DMS 273 (cell line): ENCODE measurements at regions not wholly inside any gene's neighbourhood (a gene's known extent, or its start where the extent isn't known, plus 50 kb on each side); places are given as distances from the start of the nearest gene placed in this dataset.

Experiments
- DNase-seq: peaks from one replicate; lab custom pipeline; 2025; ENCODE audit not compliant: unreplicated experiment; lab: John Stamatoyannopoulos, UW

DNA sequence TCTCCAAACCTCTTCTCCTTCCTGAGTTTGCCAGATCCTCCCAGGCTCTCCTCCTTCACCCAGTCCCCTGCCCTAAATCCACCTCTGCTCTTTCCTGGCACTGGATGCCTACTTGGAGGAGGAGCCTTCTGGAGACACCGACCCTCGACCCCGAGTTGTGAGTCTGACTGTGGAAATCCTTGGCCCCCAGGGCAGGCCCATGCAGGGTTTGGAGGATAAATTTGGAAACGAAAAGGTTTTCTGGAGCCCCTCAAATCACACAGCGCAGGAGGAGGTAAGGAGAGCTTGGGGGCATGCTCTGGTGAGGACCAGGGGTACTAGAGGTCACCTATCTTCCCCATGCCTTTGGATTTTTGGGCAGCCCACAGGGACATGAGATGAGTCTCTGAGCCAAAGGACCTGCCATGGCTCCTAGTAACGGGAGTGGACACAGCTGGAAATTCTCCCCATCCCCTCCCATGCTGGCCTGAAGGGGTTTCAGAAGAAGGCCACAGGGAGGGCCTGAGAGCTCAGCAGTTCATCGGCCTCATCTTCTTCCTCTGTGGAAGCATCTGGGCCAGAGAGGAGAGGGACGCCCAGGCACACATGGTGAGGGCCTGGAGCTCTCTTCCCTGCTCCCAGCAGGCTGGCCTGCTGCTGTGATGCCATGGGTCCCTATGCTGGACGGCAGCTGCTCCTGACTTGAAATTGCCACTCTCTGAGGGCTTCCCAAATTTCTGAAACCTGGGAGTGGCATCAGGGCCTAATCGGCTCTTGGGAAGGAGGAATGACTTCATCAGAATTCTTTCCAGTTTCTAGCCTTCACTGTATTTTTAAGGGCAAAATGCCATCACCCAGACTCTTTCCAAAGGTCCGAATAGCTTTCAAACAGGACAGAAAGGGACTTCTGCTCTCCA lies 68.6 kb upstream of the ITGA11 start:
- no peak for DNase-seq

DNA sequence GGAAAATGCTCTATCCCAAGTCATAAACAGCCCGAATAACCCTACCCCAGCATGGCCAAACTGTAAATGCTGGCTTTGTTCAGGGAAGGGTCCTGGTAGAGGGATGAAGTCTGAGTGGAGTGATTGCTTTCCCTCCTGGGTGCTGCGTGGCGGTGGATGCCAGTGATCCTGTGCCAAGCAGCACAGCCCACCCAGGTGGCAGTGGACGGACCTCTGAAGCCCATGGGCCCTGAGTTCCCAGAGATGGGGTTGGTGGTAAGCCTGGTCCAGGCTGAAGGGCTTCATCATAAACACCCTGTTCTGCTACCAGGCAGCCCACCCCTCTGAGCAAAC lies 69.3 kb upstream of the ITGA11 start:
- DNase-seq: no peak

DNA sequence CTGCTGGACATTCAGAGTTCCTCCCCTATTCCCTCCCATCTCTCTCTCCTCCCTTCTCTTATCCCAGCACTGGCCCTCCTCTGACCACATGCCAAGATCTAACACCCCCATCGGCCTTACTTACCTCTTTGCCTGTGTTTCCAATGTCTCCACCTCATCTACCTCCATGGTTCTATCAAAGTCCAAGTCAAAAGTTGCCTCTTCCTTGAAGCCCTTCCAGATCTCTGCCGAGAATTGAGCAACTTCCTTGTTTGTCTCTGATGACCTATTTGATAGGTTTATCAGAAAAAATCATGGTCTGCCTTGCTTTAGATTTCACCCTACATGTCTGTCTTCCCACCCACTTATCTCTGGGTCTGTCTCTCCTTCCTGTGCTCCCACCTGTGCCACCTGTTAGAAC lies 69.7 kb upstream of the ITGA11 start:
- DNase-seq: no peak

DNA sequence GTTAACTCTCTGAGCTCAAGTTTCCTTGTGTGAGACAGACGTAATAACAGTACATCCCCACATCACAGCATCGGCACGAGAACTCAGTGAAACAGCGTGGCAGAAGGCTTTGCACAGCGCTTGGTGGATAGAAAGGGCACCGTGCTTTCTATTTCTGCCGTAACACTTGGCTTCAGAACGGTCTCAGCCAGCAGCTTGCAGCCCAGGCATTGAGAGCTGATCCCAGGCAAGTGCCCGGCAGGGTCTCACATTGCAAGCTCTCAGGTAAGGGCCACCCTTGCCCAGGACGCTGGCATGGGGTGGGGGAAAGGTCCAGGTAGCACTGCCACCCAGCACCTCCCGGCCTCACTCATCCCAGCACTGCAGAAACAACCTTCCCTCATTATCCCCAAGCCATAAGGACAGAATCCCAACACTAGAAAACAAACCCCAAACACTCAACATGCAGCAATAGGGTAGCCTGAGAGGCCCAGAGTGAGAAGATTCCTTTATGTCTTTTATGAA lies 70.5 kb upstream of the ITGA11 start:
- no peak for DNase-seq

DNA sequence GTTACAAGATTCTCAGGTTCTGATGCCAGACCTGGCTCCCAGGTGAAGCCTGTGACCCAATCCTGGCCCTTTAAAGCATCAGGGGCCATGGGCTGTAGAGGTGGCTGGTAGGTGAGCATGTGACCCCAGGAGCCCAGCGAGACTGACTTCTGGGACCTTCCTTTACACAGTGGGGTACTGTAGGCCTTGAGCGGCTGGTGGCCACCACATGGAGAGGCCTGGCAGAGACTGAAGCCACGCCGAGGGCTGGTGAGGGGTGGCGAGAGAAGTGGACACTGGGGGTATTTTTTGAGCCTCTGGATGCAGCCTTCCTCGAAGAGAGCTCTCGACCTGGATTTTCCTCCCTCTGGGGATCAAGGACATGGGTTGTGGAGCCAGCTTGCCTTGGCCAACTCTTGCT lies 71.2 kb upstream of the ITGA11 start:
- no peak for DNase-seq

DNA sequence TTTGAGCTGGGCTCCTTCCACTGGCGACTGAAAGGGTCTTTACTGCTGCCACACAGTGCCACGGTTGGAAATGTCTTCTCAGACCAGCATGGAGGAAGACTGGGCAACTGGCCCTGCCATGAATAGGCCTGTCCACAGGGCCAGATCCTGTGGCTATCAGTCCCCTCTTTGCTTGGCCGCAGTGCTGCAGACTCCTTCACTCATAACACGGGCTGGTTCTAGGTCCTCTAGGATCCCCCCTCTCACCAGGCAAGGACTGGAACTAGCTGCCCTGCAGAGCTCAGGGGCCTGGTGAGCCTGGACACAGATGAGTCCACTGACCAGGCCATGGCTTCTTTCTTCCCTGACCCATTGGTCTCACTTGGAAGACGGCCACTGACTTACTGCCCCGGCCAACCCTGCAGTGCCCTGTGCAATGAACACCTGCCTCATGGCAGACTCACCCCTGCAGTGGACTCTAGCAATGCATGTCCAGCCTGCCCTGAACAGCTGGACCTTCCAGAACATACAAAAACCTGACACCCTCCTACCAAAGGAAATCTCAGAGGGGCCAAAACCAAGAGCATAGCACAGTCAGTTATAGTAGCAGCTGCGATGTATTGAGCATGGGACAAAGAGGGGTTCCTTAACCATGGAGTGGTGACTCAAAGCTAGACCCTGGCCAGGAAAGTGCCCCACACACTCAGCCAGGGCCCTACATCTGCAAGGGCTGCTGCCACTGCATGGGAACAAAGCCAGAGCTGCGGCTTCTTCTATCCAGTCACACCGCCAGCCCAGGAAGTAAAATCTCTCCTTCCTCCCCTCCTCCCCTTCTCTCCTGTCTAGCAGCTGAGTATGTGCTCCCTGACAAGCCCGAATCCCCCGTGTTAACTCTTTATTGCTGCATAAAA lies 72.1 kb upstream of the ITGA11 start:
- DNase-seq: no peak

DNA sequence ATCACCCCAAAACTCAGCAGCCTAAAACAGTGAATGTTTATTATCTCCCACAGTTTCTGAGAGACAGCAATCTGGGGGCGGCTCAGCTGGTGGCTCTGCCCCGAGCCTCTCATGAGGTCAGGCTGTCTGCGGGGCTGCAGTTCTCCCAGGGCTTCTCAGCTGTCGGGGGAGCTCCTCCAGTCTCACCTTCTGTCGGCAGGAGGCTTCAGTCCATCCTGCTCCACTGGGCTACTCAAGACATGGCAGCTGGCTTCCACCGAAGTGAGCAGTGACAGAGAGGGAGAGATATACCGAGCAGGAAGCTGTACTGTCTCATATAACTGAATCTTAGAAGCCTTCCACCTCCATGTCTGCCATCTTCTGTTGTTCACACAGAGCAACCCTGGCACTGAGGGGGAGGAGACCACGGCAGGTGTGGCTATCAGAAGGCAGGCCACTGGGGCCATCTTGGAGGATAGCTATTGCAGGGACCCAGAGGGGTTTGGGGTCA lies 72.8 kb upstream of the ITGA11 start:
- DNase-seq: peak; percentile 13

DNA sequence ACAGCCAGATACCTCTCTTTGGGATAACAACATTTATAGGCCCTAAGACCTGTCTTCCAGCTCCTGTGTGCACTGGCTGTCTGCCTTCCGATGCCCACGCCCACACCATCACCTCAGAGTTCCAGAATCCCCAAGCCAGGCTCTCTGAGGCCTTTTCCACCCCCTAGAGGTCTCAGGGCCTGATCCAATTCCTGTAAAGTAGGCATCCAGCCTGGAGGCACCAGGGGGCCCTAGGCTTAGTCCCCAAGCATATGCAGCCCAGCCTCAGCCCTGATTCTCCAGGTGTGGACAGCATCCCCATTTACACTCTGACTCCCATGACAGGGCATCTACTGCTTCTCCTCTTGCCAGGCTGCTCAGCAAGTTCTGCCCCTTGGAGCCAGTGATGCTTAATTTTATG lies 72.7 kb upstream of the CORO2B start:
- DNase-seq: no peak

DNA sequence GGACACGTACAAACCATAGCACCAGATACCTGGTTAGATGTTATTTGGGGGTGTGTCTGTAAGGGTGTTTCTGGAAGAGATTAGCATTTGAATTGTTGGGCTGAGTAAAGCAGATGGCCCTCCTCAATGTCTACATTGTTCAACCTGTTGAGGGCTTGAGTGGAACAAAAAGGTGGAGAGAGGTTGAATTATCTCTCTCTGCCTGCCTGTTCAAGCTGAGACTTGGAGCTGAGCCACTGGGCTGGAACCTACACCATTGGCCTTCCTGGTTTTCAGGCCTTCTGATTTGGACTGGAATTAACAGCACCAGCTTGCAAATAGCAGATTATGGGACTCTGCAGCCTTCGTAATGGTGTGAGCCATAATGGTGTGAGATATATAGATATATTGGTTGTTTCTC lies 71.3 kb upstream of the CORO2B start:
- no peak for DNase-seq

DNA sequence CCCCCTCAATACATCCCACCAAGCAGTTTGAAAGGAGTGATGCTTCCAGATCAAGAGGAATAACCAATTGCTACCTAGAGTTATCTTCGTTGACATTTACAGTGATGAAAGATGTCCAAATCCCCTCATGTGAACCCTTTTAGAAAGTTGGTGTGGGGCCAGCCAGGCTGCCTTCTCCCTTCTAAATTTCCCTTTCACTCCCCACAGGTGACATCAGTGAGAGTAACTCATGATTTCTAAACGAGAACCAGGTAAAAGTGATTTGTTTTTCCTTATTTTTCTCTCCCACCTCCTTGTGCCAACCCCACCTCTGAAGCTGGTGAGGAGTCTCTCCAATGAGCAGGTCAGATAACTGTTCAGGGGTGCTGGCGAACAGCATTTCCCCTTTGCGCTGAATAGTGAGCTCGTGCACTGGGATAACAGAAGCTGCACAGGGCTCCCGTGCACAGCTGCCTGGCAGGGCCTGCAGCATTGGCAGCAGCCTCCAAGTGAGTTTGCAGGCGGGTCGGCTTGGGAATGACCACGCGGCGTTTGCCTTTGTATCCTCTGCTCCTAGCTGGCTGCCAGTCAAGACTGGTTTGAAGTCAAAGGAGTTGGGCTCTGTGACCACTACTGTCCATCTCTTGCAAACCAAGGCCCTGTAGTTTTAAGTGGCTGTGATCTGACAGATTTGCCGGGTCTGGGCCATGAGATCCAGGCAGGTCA lies 70.2 kb upstream of the CORO2B start:
- no peak for DNase-seq

DNA sequence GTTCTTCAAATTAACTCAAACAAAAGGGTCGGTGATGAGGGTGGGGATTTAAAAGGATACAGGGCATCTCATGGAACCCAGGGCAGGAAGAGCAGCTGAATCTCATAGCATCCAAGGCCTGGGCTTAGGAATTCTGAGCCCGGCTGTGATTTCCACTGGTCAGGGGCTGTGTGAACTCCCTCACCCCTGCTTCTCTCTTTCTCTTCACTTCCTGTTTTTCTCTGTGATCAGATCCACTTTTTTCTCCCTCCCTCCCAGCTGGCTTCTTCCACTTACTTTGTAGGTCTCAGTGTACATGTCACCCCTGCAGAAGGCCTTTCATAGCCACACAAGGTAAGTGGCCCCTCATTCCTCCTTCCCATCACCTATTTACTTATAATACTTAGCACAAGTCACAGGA lies 68.2 kb upstream of the CORO2B start:
- no peak for DNase-seq

DNA sequence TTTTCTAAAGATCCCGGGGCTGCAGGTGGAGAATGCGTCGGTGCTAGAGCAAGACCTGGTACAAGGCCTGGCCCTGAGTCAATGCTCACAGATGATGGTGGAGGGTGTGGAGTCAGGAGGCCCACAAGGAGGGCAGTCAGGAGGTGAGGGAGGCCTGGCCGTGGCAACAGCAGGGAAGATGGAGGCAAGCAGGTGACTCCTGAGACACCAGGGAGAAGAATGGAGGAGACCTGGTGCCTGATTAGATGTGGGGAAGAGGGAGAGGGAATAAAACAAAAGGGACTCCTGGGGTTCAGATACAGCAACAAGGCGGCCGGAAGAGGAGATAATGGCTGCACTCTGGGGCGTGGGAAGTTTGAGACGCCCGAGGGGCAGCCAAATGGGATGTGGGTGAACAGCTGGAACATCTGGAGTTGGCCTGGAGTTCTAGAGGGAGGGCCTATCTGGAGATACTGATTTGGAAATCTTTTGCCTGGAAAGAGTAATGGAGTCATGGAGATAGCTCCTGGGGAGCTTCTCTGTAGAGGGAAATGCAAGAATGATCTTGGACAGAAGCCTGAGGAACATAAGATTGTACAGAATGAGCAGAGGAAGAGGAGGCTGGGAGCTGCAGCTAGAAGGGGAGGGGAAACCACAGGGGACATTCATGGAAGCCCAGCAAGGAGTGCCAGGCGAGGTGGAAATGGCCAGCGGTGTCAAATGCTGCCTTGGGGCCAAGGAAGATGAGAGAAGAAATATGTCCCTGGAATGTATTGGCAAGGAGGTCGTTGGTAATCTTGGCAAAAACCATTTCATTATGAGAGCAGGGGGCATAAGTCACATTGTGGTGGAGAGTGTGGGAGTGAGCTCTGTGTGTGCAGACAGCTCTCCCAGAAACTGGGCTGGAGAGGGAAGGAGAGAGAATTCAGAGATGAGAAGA lies 67.5 kb upstream of the CORO2B start:
- DNase-seq: no peak

DNA sequence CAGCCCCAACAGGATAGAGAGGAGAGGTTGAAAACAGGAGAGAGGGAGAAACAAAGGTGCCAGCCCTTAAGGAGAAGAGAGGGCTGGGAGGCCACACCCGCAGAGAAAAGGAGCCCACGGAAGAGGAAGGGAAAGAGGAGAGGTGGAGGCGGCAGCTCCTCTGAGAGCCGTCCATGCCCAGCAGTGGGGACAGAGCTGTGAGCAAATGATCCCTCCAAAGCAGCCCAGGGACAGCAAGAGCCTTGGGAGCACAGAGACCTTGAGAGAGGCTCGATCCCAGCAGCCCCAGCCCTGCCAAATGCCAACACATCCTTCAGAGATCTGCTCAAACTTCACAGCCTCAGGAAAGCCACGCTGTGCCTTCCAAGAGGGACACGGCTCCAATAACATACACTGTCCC lies 66.7 kb upstream of the CORO2B start:
- no peak for DNase-seq

DNA sequence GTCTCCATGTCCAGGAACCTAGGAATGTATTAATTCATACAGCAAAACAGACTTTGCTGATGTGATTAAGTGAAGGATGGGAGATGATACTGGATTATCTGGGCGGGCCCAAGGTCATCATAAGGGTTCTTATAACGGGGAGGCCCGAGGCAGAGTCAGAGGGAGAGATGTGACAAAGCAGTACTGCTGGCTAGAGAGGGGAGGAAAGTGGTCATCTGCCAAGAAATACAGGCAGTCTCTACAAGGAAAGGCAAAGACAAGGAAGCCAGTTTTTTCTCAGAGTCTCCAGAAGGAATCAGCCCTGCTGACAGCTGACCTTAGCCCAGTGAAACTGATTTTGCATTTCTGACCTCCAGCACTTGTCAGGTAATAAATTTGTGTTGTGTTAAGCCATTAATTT lies 66.2 kb upstream of the CORO2B start:
- no peak for DNase-seq

DNA sequence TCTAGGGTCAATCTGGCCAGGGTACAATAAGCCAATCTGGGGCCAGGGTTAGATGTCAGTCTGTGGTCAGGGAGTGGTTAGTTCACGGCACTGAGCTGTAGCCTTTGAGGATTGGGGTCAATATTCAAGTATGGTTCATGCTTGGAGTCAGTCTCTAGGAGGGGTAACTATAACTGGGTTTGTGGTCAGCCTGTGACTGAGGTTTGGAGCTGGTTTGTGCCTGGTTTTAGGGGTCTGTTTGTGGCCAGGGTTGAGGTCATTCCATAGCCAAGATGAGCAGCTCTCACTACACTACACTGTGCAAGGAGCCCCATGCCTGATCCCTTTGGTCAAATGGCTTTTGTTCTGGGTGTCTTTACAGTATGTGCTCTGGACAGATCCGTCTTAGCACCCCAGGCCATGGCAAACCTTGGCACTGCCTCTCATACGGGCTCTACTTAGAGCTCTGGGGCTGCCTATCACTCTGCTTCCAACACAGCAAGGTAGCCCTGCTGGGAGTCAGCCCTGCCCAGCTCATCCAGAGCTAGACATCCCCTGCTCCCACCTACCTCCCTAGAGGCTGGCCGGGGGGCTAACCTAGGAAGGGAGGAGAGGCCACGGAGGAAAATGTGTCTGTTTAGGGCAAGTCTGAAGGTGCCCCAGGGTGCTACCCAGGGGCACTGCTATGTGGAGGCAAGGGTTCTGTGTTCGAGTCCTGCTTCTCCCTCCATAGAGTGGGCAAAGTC lies 63.3 kb upstream of the CORO2B start:
- no peak for DNase-seq

DNA sequence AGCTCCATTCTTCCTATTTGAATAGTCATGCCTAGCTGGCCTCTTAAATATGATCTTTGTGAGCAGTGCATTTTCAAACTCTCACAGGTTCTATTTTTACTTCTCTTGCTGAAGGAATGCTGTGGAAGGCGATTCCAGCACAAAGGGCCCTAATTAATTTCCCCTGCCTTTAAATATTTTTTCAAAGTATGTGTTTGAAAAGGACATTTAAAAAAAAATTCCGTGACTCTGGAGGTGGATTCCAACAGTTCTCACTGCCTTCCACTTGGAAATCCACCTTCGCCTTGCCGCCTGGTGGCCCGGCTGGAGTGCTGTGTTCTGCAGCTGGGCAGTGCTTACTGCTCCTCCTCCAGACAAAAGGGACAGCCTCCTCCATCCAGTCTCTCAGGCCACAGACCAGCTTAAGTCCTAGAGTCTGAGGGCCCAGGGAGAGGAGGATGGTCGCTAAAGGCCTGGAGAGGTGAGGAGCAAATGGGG lies 61.5 kb upstream of the CORO2B start:
- DNase-seq: no peak

DNA sequence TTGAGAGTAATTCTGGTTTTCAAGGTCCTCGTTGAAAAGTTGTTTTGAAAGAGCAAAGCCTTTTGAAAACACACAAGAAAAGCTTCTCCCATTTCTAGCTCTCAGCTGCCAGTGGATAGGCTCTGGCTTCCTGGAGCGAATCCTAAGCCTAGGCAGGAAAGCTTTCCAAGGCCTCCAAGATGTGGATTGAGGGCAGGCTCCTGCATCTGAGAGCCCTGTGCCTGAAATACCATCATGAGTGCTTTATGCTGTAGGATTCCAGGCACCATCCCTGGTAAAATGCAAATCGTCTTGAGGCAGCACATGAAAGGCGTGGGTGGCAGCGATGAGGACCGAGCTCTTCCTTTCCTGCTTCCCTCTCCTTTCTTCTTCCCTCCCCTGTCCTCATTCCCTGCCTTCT lies 60.7 kb upstream of the CORO2B start:
- DNase-seq: no peak

DNA sequence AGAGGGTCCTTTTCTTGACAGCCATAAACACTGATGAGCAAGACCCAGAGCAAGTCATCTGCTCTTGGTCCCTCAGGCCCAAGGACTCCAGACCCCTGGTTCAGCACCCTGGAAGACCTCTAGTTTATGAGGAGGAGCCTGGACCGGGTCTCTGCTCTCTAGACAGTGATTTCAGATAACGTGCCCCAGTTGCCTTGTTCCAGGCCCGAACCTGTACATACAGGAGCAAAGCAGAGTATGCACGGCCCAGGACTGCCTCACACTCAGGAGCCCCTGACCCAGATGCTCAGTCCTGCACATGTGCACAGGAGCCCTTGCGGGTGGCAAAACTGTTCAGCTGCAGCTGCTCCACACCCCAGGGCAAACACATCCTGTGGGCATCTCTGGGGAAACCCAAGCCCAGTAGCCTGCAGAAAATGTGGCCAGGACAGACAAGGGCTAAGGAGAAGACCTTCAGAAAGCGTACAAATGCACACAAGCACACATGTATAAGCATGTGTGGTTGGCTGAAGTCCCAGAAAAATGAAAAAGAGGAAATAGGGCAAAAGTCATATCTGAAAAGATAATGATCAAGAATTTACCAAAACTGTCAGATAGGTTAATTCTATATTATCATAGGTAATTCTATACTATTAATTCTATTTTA lies 59.9 kb upstream of the CORO2B start:
- no peak for DNase-seq
